ENCODE measurements at regions not wholly inside any gene's neighbourhood (a gene's known extent, or its start where the extent isn't known, plus 50 kb on each side); places are given as distances from the start of the nearest gene placed in this dataset.

DNA sequence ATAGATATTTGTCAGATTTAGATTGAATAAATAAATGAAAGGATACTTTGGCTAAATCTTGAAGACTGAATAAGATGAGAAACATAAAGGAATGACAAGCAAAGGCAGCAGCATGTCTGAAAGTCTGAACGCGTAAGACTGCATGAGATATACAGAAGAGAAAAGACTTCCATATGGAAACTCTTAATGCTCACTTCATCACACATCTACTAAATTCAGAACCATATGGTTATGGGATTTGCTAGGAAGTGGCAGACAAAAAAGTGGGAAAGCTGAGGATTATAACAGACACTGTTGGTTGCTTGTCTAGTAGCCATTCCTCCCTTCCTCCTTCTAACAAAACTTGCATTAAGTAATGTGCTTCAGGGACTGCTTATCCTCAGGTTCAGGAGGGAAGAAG, 446.7 kb downstream of the KCTD12 start:
- no peak for DNase-seq

DNA sequence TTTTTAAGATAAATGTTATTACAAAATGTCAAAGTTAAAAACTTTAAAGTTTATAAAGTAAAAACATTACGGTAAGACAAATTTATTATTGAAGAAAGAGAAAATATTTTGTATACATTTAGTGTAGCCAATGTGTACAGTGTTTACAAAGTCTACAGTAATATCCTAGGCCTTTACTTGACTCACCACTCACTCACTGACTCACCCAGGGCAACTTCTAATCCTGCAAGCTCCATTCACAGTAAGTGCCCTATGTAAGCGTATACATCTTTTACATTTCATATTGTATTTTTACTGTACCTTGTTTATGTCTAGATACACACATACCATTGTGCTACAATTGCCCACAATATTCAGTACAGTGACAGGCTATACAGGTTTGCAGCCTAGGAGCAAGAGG, 448.2 kb downstream of the KCTD12 start:
- DNase-seq = no peak

DNA sequence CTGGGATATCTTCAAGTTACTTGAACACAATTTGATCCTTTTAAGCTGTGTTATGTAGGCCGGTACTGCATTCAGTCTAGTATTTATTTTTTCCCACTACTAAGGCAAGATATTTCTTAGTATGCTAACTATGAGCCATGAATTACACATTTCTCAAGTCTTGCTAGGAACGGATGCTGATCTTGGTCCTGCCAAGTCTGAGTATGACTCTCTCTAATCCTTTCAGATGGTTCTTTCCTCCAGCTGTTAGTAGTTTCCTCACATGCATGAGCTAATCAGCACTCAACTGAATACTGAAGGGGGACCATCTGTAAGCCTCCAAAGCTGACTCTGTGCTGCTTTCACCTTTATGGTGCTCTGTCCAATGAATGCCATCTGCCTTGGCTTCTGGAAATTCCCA, 460.3 kb downstream of the KCTD12 start:
- peak; percentile 97 for DNase-seq

DNA sequence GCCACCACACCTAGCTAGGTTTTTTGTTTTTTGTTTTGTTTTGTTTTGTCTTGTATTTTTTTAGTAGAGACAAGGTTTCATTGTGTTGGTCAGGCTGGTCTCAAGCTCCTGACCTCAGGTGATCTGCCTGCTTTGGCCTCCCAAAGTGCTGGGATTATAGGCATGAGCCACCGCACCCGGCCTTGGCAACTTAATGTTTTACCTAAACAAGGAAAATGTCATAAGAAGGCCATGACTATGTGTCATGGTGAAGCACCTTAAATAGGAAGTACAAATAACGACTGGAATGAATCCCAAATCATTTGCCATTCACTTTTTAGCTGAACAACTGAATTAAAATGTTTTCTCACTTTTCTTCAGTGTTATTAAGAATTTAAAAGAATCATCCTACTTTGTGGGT, 465.2 kb downstream of the KCTD12 start:
- no peak for DNase-seq

DNA sequence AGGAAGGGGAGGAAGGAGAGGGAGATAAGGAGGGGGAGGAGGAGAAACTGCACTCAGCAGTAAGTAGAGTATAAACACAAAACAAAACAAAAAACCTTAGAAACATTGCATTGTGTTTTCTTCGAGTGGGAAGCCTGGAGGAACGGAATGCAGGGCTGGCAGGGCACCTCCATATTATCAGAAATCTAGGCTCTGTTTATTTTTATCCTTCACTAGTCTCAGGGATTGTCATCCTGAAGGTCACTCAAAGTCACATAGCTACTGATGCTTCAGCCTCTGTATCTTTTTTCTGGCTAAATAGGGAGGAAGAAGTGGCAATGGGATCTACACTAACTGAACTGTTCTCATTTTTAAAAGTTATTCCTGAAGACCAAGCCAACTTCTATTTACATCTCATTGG, 467.8 kb downstream of the KCTD12 start:
- no peak for DNase-seq

DNA sequence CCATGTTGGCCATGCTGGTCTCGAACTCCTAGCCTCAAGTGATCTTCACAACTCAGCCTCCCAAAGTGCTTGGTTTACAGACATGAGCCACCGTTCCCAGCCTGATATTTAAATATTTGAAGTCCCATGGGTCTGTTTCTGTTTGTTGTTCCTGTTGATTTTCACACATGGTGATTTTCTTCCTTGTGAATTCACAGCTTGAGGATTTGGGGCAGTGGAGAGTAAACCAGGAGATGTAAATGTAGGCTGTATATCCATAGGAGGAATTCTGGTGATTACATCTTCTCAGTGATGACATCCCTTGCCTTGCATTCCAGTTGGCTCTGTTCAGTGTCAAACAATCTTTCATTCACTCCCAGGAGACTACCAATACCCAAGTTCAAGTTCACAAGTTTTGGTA, 471.9 kb downstream of the KCTD12 start:
- DNase-seq = no peak

DNA sequence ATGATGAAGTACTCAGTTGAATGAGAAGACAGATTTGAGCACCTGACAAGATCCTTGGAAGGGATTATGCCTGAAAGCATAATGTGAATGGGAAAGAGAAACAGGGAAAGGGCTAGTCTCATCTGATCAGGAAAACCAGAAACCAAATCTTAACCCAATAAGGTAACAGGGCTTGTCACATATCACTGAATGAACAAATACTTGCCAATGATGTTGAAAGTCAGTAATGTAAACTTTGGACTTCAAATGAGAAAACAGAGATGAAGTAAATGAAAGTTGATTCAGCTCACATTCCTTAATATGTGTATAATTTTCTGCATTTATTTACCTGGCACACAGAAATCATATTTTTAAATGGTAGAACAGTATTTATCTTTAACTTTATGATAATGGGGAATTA, 480.0 kb downstream of the KCTD12 start:
- no peak for DNase-seq

DNA sequence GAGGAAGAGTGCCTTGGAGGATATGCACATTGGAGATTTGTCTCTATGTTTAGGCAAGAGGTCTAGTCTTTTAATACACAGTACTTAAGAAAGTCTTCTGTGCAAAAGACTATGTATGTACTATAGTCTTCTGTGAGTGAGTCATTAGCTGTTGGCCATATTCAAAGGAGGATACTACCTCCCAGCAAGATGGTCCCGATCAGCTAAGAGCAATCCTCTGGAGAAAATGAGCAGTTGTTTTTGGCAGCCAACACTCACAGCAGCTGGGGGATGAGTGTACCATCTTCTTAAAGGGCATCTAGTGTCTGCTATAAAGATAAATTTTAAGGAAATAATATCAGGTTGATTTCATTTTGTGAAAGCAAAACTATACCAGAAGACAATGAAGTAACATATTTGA, 487.8 kb downstream of the KCTD12 start:
- DNase-seq = no peak

DNA sequence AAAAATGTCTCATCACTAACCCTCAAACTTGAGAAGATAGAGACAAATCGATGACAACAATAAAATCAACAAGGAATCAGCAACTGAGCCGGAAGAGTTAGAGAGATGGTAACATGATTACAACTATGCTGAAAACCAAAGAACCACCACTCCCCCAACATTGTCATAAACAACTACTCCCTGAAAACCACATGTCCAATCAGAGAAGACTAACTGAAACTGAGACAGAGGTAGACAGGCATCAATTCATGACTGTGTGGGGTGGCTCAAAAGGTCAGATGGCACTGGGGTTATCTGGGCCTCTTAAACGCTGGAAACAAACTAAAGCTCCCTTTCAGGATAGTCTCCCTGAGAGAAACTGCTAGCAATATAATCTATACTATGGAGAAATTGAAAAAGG, 488.8 kb downstream of the KCTD12 start:
- no peak for DNase-seq

DNA sequence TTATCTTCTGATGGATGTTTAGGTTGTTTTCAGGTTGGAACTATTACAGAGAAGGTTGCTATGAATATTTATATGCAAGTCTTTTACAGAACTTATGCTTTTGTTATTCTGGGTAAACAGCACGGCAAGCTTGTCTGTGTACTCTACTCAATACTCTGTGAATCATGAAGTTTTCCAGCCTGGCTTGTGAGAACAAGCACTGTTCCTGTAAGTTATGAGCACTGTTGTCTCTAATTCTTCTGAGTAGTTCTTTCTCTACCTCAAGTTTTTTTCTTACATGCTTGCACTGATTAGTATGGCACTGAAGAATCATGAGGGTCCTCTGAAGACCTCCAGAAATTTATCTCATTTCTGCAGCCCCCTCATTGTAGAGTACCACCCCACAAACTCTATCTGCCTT, 496.9 kb downstream of the KCTD12 start:
- DNase-seq = no peak

DNA sequence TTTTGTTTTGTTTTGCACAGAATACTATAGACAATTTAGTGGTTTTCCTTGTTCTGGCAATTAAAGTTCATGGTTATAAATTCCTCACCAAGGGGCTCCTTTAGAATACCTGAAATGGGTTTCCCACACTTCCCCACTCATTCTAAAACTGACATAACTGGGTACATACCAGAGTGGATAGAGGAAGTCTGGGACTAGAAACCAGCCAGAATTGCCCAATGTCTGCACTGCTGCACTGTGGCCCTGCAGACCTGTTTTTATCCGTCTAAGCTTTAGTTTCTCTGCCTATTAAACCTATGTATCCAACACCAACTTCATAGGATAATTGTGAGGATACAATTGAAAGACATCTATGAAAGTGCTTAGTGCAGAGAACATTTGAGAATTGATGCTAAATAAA, 498.6 kb downstream of the KCTD12 start:
- no peak for DNase-seq

DNA sequence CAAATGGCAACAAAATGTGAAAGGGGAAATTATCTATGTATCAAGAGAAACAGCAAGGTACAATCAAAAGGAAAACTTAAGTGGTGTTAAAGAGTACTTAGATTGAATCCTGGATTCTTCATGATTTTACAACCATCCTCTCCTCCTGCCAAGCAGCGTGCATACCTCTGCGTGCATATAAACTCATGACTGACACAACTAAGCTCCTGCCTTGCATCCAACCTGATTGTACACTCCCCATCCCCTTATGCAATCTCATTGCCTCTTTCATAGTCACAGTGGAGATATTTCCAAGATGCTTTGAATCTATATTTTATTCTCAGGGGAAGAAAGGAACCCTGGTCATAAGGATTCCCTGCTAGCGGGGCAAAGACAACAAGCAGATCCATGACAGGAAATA, 499.9 kb downstream of the KCTD12 start:
- no peak for DNase-seq

DNA sequence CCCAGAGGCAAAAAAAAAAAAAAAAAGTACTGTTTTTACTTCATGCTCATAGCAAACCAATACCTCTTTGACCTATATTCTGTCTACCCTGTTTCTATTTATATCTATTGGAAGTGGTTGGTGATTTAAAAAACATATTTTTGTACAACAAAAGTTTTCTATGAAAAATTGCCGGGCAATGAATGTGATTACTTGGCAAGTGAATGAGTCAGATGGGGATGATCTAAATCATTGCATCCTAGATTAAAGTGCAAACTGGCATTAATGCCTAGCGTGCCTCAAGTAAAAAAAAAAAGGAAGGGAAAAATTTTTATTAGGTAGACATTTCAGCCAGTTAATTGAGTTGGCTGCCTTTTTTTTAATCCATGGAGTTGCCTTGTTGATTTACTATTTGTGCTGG, 500.6 kb downstream of the KCTD12 start:
- no peak for DNase-seq

DNA sequence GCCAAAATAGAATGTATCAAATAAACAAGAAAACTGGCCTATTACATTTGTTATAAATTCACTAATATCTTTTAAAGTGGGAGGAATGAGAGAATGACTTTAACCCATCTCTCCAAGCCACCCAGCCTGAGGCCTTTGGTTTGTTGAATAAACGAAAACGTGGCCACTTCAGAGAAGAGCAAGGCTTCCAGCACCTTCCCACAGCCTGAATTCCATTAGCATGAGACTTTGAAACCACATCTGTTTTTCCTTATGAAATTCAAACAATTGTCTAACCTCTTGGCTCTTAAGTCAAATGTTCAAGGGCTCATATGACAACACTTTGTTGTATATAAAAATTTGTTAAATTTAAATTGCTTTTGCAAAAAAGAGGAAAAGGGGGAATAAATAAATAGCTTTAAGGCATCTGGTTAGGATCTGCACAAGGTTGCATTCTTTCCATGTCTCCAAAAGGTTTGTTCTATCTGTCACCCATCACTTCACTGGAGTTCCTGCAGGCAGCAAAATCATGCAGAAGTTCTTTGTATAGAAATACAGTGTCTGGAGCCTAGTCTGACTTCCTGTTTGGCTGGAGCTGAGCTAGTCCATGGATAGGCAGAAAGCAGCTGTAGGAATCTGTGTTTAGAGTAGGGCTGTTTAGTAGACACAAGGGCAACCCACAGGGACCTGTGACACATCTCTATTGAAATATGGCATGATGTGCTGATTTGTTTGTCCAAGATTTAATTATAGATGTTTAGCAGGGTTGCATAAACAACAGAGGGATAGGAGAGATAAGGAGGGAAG, 502.3 kb downstream of the KCTD12 start:
- DNase-seq = peak; percentile 91

DNA sequence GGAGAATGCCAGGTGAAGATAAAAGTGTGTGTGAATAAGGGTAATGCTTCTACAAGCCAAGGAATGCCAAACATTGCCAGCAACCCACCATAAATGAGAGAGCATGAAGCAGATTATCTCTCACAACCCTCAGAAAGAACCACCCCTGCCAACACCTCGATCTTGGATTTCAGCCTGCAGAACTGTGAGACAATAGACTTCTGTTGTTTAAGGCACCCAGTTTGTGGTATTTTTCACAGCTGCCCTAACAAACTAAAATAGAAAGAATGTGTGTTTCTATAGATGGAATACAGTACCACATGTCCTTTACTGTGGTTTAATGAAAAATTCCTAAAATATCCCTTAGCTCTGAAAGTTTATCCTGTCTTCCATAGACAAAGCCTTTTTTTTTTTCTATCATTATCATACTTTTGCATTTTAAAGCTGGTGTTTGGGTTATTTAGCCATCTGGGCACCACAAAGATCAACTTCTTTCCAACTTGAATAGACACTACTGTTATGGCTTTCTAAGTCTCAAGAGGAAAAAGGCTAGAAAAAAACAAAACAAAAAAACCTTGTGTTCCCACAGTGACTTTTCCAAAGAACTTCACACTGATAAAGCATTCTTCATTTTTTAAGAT, 505.6 kb downstream of the KCTD12 start:
- DNase-seq = no peak

DNA sequence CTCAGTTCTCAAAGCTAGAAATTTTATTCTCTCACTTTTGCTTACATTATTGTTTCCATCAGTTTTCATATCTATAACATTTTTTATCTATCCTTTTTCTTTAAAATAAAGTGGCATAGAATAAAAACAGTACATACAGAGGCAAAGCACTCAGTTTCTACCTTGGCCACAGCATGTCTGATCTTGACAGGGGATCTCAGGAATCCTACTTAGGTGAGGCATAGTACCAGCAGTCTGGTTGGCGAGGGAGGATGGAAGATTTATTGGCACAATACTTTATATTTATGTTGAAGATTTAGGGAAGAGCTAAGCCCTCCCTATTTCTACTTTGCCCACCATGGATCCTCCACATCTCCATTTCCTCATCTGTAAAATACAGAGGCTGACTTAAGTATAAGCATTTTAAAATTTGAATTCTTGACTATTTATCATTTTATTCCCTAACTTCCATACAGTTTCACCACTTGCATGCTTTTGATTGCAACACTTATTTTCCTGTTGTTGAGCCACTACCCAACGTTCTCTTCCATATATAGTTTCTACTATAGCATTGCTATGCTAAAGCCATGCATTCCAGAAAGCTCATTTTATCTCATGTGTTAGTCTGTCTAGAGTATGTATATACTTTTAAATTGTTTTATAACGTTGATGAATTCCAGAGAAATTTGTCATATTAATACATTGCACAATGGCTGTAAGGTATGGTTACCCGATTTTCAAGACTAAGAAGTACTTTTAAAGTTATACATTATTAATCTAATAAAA, 506.7 kb downstream of the KCTD12 start:
- no peak for DNase-seq

DNA sequence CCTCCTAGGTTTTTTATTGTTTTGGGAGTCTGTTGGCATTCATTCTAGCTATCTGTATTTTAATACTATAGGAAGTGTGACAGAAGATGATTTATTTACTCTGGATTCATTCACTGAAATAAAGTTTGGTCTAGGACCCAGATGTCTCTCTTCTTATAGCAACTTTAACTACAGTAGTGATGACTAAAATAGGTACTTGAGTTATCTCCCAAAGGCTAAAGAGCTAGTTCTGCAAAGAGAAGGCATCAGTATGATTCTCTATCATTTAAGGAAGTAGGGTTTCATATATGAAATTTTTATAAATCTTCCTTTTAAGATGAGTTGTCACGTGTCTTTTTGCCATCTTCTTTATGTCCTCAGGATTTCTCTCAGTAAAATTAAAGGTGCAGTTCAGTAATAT, 507.4 kb downstream of the KCTD12 start:
- no peak for DNase-seq

DNA sequence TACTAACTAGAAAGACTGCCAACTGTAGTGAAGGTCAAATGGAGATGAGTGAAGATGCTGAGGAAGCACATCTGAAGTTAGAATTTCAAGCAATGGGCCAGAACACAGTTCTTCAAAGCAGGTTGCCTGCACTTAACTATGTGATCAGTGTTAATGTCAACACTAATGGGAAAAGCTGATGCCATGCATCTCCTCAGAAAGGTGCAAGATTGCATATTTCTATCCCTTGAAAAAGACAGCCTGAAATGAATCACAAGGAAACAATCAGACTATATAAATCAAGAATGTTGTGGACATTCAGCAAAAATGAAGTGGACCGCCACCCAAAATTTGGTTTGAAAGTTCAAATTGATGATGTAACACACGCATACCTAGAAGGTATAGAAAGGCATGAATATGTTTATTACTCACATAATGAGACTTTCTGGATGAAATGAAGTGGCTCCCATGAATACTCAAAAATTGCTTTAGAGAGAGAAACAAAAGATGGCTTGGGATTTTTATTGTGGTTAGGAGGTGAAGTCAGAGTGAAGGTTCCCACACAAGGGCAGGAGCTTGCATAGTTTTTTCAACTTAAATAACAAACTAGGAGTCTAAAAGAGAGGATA, 522.4 kb downstream of the KCTD12 start:
- no peak for DNase-seq

DNA sequence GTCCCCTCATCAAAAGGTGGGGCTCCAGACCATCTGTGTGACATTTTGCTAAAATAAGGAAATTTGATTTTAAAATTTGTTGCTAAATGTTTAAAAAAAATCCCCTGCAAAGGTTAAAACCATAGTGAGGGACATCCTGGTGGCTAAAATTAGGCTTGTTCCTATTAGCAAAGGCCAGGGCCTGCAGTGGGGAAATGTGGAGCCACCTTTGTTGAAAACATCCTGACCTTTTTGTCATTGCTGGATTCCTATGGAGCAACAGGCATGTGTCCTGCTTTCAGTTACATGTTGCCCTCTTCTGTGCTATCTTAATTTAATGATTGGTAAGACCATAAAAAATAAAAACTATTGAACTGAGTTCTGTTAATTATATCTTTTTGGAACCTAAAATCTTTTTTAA, 524.3 kb downstream of the KCTD12 start:
- no peak for DNase-seq

DNA sequence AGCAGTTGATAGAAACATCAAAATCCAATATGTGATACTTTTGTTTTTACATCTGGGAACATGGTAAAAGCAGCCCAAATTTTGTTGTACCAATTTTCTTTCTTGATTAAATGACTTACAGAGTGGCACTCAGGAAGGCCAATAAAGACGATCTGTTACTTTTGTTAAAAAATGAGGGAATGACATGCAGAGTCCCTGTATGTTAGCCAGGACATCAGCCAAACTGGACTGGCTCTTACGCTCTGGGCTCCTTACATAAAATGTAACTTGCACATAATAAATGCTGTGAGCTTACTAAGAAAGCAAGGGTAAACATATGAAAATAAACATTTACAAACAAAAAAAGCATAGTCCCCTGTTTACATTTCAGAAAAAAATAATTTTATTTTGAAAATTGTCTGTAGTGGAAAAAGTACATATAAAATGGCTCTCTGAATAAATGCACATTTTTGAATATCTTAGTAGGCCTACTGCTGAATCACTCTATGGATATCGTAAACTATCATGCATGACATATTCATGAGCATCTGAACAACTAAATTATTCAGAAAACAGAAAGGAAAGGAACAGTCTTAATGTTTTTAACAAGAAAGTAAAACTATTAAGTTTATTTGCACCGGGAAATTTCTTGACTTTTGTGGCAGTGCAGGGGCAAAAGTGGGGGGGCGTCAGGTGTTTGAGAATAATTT, 534.5 kb downstream of the KCTD12 start:
- no peak for DNase-seq

DNA sequence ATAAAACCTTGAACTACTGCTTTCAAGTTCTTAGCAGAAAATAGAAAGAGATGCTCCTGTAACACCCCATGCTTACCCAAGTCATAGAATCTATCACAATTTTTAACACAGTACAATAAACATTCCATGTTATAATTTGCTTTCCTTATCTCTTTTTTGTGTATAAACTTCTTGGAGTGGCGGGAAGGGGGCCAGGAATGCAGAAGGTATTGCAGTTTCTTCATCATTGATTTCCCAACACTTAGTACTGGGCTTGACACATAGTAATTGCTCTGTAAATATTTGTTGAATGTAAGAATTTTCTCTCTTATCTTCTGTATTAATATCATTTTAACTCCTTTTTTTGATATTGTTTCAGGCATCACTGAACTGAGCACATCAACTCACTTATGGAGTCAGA, 535.8 kb downstream of the KCTD12 start:
- DNase-seq = no peak

DNA sequence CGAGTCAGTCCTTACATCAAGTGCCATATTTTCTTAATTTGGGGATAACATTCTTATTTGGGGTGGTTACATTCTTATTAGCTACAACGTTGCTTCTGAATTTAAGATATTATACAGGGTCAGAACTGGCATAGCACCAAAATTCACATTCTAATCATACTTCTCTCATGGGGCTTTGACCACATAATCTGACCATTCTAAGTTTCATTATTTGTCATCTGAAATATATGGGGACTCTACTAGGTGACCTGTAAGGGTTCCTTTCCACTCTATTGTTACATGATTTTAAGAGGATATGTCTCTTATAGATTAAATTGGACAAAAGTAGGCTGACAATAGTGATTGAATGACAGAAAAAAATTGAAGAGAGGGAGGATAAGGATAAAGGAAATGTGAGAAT, 536.5 kb downstream of the KCTD12 start:
- no peak for DNase-seq

DNA sequence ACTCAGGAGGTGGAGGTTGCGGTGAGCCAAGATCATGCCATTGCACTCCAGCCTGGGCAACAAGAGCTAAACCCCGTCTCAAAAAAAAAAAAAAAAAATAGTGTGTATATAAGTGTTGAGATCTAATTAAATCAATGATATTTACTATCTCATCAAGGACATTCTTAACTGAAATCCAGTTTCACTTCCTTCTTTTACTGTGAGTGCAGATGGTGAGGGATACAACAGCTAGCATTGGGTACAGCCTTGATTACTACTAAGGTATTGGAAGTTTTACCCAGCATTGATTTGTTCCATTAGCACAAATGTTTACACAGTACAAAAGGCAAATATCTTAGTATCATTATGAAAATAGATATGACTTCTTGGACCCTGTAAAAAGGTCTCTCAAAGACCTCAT, 546.6 kb downstream of the KCTD12 start:
- no peak for DNase-seq
